ENCODE measurements at regions not wholly inside any gene's neighbourhood (a gene's known extent, or its start where the extent isn't known, plus 50 kb on each side); places are given as distances from the start of the nearest gene placed in this dataset.
A peak's percentile ranks its signal among the peaks of the same experiment; 100 is the strongest.

- Mint-ChIP-seq H3K36me3 (ENCODE audit: low read depth) (no peaks in the 10 kb centered on the region), H3K9me3 (no peaks in the 10 kb centered on the region), H3K27me3 (peaks cover 22% of the 10 kb centered on the region), H3K4me3 (no peak overlapping the region), H3K4me1 (ENCODE audit: low read depth) (peaks cover 40% of the 10 kb centered on the region), H3K27ac (no peak overlapping the region)
- intact Hi-C loops (cut with micrococcal nuclease): loop anchor here (10.0 kb wide), 1 partner anchor 56 kb away; no protein-coding TSS in a partner anchor
Observed at GRCh38 chr11:115930886-115931547, 426.8 kb upstream of the CADM1 start.

- Mint-ChIP-seq H3K27me3 (peaks cover 21% of the 10 kb centered on the region), H3K9me3 (no peaks in the 10 kb centered on the region), H3K4me1 (ENCODE audit: low read depth) (peaks cover 40% of the 10 kb centered on the region), H3K36me3 (ENCODE audit: low read depth) (no peaks in the 10 kb centered on the region), H3K4me3 (no peak overlapping the region), H3K27ac (peak overlapping the region; percentile 22)
- intact Hi-C loops (cut with micrococcal nuclease): loop anchor here (10.0 kb wide), 1 partner anchor 55 kb away; no protein-coding TSS in a partner anchor
Observed at GRCh38 chr11:115930291-115930690, 426.1 kb upstream of the CADM1 start.

- Mint-ChIP-seq H3K4me3 (no peak overlapping the region), H3K27me3 (peaks cover 24% of the 10 kb centered on the region), H3K36me3 (ENCODE audit: low read depth) (no peaks in the 10 kb centered on the region), H3K27ac (peak overlapping the region; percentile 22), H3K9me3 (no peaks in the 10 kb centered on the region), H3K4me1 (ENCODE audit: low read depth) (peaks cover 40% of the 10 kb centered on the region)
- intact Hi-C loops (cut with micrococcal nuclease): loop anchor here (10.0 kb wide), 1 partner anchor 55 kb away; no protein-coding TSS in a partner anchor
Observed at GRCh38 chr11:115929618-115930129, 425.5 kb upstream of the CADM1 start.

- no peak overlapping the region for H3K27ac Mint-ChIP-seq
- H3K36me3 Mint-ChIP-seq (ENCODE audit: low read depth): no peaks in the 10 kb centered on the region
- peaks cover 40% of the 10 kb centered on the region for H3K4me1 Mint-ChIP-seq (ENCODE audit: low read depth)
- intact Hi-C loops (cut with micrococcal nuclease): no loop called here
- no peak overlapping the region for H3K4me3 Mint-ChIP-seq
- H3K9me3 Mint-ChIP-seq: no peaks in the 10 kb centered on the region
- peaks cover 24% of the 10 kb centered on the region for H3K27me3 Mint-ChIP-seq
Observed at GRCh38 chr11:115928811-115929210, 424.6 kb upstream of the CADM1 start.

DNA sequence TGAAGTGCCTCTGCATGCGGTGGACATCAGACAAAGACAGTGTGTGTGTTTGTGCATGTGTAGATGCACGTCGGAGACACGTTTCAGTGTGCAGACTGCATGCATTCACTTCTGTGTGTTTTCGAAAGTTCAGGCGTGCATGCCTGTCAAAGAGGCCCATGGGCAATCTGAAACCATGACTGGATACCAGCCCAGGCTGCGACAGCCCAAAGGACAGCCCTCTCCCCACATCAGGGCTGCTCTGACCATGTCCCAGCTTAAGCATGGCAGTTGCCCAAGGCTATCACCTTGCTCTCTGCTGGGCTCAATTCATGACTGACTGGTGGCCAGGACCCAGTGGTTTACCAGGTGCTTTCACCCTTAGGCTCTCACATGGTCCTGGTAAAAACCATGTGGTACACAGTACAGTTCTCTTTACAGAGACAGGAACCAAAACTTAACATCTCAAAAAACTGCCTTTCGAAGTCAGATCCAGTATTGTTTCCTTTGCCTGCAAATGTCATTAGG lies 423.7 kb upstream of the CADM1 start:
- Mint-ChIP-seq H3K4me1 (ENCODE audit: low read depth) (peaks cover 40% of the 10 kb centered on the region), H3K4me3 (no peak overlapping the region), H3K27ac (no peak overlapping the region), H3K9me3 (no peaks in the 10 kb centered on the region), H3K27me3 (peaks cover 27% of the 10 kb centered on the region), H3K36me3 (ENCODE audit: low read depth) (no peaks in the 10 kb centered on the region)
- intact Hi-C loops (cut with micrococcal nuclease): no loop called here

DNA sequence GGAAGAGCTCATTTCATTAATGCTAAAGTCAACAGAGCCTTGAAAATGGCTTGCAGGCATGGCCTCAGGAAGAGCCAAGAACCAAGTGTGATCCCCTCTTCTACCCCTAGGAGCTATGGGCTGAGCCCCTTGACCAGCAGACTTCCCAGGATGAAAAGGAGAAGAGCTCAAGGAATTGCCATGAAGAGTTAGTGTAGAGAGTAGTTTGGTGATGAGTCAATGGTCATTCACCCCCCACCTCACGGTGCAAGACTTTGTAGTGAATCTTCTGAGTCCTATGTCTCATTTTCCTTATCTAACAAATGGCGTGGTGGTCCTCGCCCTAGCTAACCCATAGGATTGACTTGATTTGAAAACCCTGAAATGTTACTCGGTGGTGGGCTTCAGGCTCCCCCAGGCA lies 422.4 kb upstream of the CADM1 start:
- Mint-ChIP-seq H3K4me1 (ENCODE audit: low read depth) (peaks cover 37% of the 10 kb centered on the region), H3K9me3 (no peaks in the 10 kb centered on the region), H3K36me3 (ENCODE audit: low read depth) (no peaks in the 10 kb centered on the region), H3K27ac (no peak overlapping the region), H3K27me3 (peaks cover 40% of the 10 kb centered on the region), H3K4me3 (no peak overlapping the region)
- intact Hi-C loops (cut with micrococcal nuclease): no loop called here

- H3K4me3 Mint-ChIP-seq: no peak overlapping the region
- H3K27ac Mint-ChIP-seq: no peak overlapping the region
- peaks cover 32% of the 10 kb centered on the region for H3K4me1 Mint-ChIP-seq (ENCODE audit: low read depth)
- H3K9me3 Mint-ChIP-seq: no peaks in the 10 kb centered on the region
- no peaks in the 10 kb centered on the region for H3K36me3 Mint-ChIP-seq (ENCODE audit: low read depth)
- H3K27me3 Mint-ChIP-seq: peaks cover 44% of the 10 kb centered on the region
- intact Hi-C loops (cut with micrococcal nuclease): no loop called here
Observed at GRCh38 chr11:115926138-115926537, 421.9 kb upstream of the CADM1 start.

GRCh38 chr11:115925568-115926090 lies 421.4 kb upstream of the CADM1 start:
- no peak overlapping the region for H3K27ac Mint-ChIP-seq
- H3K36me3 Mint-ChIP-seq (ENCODE audit: low read depth): no peaks in the 10 kb centered on the region
- H3K4me3 Mint-ChIP-seq: no peak overlapping the region
- intact Hi-C loops (cut with micrococcal nuclease): no loop called here
- peaks cover 48% of the 10 kb centered on the region for H3K27me3 Mint-ChIP-seq
- H3K4me1 Mint-ChIP-seq (ENCODE audit: low read depth): peaks cover 27% of the 10 kb centered on the region
- H3K9me3 Mint-ChIP-seq: no peaks in the 10 kb centered on the region

DNA sequence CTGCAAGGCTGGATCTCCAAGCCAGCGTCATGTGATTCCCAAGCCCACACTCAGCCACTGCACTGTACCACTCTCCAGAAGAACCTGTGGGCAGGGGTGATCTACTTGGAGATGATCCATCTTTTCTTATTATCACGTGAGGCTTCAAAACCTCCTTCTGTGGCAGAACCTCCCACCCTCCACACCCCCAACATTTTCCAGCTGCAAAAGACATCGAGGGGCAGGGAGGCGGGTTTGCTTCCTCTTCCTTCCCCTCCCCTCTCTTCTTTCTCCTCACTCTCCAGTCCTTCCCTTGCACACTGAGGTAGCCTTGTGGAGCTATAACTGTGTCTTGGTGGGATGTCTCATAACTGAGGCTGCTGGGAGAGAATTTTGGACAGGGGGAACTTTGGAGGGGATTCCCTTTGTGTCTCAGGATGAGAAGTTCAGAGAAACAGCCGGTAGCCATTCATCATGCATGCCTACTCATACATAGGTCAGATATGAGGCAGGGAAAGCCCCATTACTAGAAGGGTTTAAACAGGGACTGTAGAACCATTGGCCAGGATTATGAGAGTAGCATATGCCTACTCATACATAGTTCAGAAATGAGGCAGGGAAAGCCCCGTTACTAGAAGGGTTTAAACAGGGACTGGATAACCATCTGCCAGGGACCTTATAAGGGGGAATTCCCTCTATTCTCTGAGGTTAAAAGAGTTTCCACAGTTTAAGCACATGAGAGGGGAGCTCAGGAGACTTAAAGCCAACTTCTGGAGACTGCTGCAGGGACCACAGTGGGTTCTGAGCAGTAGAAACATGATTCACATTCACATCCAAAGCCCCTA lies 420.7 kb upstream of the CADM1 start:
- intact Hi-C loops (cut with micrococcal nuclease): no loop called here
- Mint-ChIP-seq H3K4me1 (ENCODE audit: low read depth) (peaks cover 21% of the 10 kb centered on the region), H3K27ac (no peak overlapping the region), H3K4me3 (no peak overlapping the region), H3K27me3 (peaks cover 47% of the 10 kb centered on the region), H3K9me3 (no peaks in the 10 kb centered on the region), H3K36me3 (ENCODE audit: low read depth) (no peaks in the 10 kb centered on the region)

DNA sequence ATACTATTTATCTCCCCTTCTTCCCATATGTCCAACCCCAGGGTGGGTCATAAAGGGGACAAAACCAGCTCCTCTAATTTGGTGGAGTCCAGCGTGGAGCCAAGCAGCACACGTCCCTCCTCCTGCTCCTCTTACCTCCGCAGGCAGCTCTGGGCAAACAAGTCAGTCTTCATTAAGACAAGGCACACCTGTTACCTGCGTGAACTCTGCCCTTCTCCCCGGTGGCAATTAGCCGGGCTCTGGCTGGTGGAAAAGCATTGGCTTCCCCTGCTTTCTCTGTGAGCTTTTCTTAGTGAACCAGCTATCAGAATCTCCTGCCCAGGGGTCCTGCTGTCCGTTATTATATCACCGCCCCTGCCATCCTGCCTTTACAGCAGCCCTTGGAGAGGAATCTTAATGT lies 418.7 kb upstream of the CADM1 start:
- Mint-ChIP-seq H3K9me3 (no peaks in the 10 kb centered on the region), H3K27ac (no peak overlapping the region), H3K27me3 (peaks cover 51% of the 10 kb centered on the region), H3K4me1 (ENCODE audit: low read depth) (peaks cover 23% of the 10 kb centered on the region), H3K36me3 (ENCODE audit: low read depth) (no peaks in the 10 kb centered on the region), H3K4me3 (no peak overlapping the region)
- intact Hi-C loops (cut with micrococcal nuclease): no loop called here

- Mint-ChIP-seq H3K36me3 (ENCODE audit: low read depth) (no peaks in the 10 kb centered on the region), H3K4me3 (no peak overlapping the region), H3K9me3 (no peaks in the 10 kb centered on the region), H3K27ac (no peak overlapping the region), H3K4me1 (ENCODE audit: low read depth) (peaks cover 17% of the 10 kb centered on the region), H3K27me3 (peaks cover 50% of the 10 kb centered on the region)
- intact Hi-C loops (cut with micrococcal nuclease): no loop called here
Observed at GRCh38 chr11:115921986-115922385, 417.8 kb upstream of the CADM1 start.

GRCh38 chr11:115921540-115921939 lies 417.3 kb upstream of the CADM1 start:
- Mint-ChIP-seq H3K27ac (no peak overlapping the region), H3K4me3 (no peak overlapping the region), H3K4me1 (ENCODE audit: low read depth) (peaks cover 12% of the 10 kb centered on the region), H3K27me3 (peaks cover 50% of the 10 kb centered on the region), H3K36me3 (ENCODE audit: low read depth) (no peaks in the 10 kb centered on the region), H3K9me3 (no peaks in the 10 kb centered on the region)
- intact Hi-C loops (cut with micrococcal nuclease): no loop called here

- Mint-ChIP-seq H3K4me1 (ENCODE audit: low read depth) (peaks cover 7% of the 10 kb centered on the region), H3K27me3 (peaks cover 52% of the 10 kb centered on the region), H3K4me3 (no peak overlapping the region), H3K36me3 (ENCODE audit: low read depth) (no peaks in the 10 kb centered on the region), H3K9me3 (no peaks in the 10 kb centered on the region), H3K27ac (no peak overlapping the region)
- intact Hi-C loops (cut with micrococcal nuclease): no loop called here
Observed at GRCh38 chr11:115920841-115921480, 416.7 kb upstream of the CADM1 start.

GRCh38 chr11:115920092-115920461 lies 415.9 kb upstream of the CADM1 start:
- no peaks in the 10 kb centered on the region for H3K9me3 Mint-ChIP-seq
- intact Hi-C loops (cut with micrococcal nuclease): no loop called here
- H3K27ac Mint-ChIP-seq: no peak overlapping the region
- peaks cover 7% of the 10 kb centered on the region for H3K4me1 Mint-ChIP-seq (ENCODE audit: low read depth)
- no peak overlapping the region for H3K4me3 Mint-ChIP-seq
- H3K36me3 Mint-ChIP-seq (ENCODE audit: low read depth): no peaks in the 10 kb centered on the region
- H3K27me3 Mint-ChIP-seq: peaks cover 53% of the 10 kb centered on the region
